Kidney epithelial cell (primary cell): ENCODE measurements at regions not wholly inside any gene's neighbourhood (a gene's known extent, or its start where the extent isn't known, plus 50 kb on each side); places are given as distances from the start of the nearest gene placed in this dataset.

Experiments
- DNase-seq: peaks from one replicate; pipeline ENCODE4 v3.0.0-alpha.2; 2010; ENCODE audit warnings: low read depth
- H3K27me3 ChIP-seq: 2 replicates; pipeline ENCODE4 v1.6.0; 2011; ENCODE audit warnings: low read length; ENCODE audit not compliant: control insufficient read depth, insufficient read depth
- H3K36me3 ChIP-seq: 2 replicates; pipeline ENCODE4 v1.5.1; 2011; ENCODE audit warnings: low read length; ENCODE audit not compliant: control insufficient read depth, insufficient read depth
- H3K4me3 ChIP-seq: 2 replicates; pipeline ENCODE4 v1.5.1; 2011; ENCODE audit warnings: low read depth, mild to moderate bottlenecking, control low read depth, low read length
- TF ChIP-seq, protein P1 (sequence below): IDR thresholded peaks from 2 replicates; pipeline ENCODE4 v1.5.1; 2011; ENCODE audit warnings: mild to moderate bottlenecking, moderate library complexity, low read length, control low read depth, inconsistent platforms; ENCODE audit not compliant: insufficient read depth, poor library complexity, severe bottlenecking

DNA sequence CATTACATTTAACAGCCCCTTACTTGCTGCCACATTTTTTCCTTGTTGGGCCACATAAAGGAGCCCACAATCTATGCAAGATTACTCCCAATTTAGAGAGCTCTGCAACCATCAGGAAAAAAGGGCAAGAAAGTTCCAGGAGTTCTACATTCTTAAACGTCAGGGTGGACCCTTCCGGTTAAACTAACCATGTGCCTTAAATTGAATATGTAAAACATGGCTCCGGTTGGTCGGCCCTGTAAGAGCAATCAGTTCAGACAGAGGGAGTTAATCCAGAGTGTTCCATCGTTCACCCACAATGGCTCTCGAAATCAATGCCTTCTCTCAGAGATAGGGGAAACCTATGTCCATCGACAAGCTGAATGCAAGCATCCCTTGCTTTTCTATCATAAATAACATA lies 253.7 kb upstream of the PFKP start:
- Histone ChIP-seq H3K27me3 (no peaks in the 10 kb centered on the region), H3K4me3 (no peak overlapping the region), H3K36me3 (no peaks in the 10 kb centered on the region)
- TF ChIP-seq, protein P1, sequence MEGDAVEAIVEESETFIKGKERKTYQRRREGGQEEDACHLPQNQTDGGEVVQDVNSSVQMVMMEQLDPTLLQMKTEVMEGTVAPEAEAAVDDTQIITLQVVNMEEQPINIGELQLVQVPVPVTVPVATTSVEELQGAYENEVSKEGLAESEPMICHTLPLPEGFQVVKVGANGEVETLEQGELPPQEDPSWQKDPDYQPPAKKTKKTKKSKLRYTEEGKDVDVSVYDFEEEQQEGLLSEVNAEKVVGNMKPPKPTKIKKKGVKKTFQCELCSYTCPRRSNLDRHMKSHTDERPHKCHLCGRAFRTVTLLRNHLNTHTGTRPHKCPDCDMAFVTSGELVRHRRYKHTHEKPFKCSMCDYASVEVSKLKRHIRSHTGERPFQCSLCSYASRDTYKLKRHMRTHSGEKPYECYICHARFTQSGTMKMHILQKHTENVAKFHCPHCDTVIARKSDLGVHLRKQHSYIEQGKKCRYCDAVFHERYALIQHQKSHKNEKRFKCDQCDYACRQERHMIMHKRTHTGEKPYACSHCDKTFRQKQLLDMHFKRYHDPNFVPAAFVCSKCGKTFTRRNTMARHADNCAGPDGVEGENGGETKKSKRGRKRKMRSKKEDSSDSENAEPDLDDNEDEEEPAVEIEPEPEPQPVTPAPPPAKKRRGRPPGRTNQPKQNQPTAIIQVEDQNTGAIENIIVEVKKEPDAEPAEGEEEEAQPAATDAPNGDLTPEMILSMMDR: no peak
- no peak for DNase-seq

DNA sequence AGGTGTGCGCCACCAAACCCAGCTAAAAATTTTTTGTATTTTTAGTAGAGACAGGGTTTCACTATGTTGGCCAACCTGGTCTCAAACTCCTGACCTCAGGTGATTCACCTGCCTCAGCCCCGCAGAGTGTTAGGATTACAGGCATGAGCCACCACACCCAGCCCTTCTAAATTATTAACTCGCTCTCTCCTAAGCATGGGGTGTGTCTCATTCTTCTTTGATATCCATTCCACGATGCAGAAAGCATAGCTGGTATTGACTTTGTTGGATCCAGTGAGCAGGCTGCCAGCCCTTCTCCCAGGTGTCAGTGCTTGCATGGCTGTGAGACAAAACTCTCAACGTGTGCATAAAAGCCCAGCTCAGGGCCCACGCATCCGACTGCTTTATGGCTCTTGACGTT lies 254.1 kb upstream of the PFKP start:
- Histone ChIP-seq H3K27me3 (no peaks in the 10 kb centered on the region), H3K4me3 (no peak overlapping the region), H3K36me3 (no peaks in the 10 kb centered on the region)
- no peak for DNase-seq
- TF ChIP-seq, protein P1: no peak

DNA sequence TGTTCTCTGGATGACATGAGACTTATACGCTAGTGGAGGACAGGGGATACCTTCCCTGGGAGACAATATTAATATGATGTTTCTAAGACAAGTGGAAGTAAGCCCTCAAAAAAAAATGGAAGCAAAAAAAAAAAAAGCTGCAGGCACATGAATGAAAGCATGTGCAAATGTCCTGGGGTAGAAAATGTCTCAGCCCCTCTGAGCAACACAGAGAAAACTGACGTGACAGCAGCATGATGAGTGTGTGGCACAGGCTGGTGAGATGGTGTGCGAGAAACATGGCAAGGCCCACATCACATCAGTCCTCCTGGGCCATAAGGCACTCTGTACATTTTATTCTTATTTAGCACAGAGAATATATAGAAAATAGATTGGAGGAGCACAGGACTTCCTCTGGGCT lies 254.7 kb upstream of the PFKP start:
- H3K4me3 ChIP-seq: no peak overlapping the region
- TF ChIP-seq, protein P1: no peak
- DNase-seq: no peak
- no peaks in the 10 kb centered on the region for H3K27me3 ChIP-seq
- H3K36me3 ChIP-seq: no peaks in the 10 kb centered on the region

DNA sequence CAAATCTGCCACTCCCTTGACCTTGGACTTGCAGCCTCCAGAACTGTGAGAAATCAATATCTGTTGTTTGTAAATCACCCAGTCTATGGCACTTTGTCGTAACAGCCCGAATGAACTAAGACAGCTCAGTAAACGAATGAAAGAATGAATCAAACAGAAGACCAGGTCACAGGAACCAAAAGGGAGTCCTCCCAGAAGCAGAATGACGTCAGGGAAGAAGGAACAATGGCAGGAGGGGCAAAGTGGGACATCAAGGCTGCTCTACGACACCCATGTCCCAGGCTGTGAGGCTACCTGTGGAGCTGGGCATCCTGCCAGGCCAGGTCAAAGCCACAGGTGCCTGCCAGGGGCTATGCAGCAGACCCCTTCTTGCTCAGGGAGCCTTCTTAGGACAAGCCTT lies 267.2 kb upstream of the PFKP start:
- Histone ChIP-seq H3K36me3 (no peaks in the 10 kb centered on the region), H3K4me3 (no peak overlapping the region), H3K27me3 (no peaks in the 10 kb centered on the region)
- TF ChIP-seq, protein P1: no peak
- no peak for DNase-seq

DNA sequence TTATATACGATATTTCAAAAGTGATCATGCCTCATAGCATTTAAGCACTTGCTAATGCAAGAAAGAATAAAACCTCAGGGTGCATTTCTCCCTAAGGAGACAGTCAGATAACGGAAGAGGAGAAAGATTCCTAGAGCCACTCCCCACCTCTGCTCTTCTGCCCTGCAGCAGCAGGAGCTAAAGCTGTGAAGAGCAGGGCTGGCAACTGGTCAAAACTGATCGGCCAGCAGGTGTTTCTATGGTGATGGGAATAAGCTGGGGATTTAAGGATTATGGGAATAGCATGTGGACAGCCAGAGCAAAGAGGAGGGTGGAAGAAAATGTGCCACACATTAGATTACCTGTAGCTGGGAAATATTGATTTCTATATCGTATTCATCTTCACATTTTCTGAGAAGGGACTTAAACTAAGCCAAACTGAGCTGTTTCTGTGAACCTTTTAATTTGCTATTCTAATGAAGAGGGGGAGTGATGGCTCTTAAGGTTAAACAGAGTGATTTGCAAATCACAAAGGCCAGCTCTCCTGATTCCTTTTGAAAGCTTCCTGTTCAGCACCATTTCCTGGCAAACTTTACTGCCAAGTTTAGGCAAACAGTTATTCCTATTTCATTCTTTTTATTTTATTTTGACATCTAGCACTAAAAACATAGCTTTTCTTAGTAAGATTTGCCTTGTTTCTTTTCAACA lies 268.9 kb upstream of the PFKP start:
- TF ChIP-seq, protein P1: no peak
- no peak overlapping the region for H3K4me3 ChIP-seq
- H3K27me3 ChIP-seq: no peaks in the 10 kb centered on the region
- no peaks in the 10 kb centered on the region for H3K36me3 ChIP-seq
- no peak for DNase-seq

DNA sequence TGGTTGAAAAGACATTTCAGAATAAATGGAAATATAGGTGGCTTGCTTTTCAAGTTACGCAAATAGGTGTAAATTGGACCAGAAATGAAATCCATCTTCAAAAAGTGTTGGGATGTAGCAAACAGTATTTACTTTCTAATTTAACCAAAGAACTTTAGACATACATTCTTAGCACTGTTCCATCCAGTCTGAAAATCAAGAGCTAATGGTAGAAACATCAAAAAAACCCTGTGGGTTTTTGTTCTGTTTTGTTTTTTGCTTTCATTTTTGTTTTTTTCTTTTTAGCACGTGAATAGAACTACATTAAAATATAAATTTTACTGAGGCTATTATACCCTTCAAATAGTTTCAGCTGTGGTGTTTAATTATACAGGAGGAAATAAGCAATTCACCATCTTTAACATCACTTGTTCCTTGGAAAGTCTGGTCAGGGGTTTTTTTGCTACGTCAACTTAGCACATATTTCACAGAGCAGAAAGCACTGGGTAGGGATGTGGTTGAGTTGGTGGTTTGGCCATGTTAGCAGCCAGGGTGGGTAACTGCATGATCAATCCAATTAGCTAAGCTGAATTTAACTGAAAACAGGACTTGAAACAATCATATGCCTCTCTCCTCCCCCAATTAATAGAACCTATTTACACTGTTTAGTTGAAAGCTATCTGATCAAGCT lies 275.4 kb upstream of the PFKP start:
- Histone ChIP-seq H3K36me3 (no peaks in the 10 kb centered on the region), H3K4me3 (no peak overlapping the region), H3K27me3 (no peaks in the 10 kb centered on the region)
- TF ChIP-seq, protein P1: no peak
- DNase-seq: no peak
